ENCODE measurements at regions not wholly inside any gene's neighbourhood (a gene's known extent, or its start where the extent isn't known, plus 50 kb on each side); places are given as distances from the start of the nearest gene placed in this dataset.

GRCh38 chr10:57679916-57680315, 587.8 kb downstream of the IPMK start:
- TF ChIP-seq CTCF (conservative IDR thresholded peaks at IDR 0.05; ENCODE audit: low read length) = no peak
- TF ChIP-seq EZH2phosphoT487 (IDR thresholded peaks at IDR 0.05; ENCODE audit: borderline replicate concordance) = no peak
